ENCODE measurements at regions not wholly inside any gene's neighbourhood (a gene's known extent, or its start where the extent isn't known, plus 50 kb on each side); places are given as distances from the start of the nearest gene placed in this dataset.

DNA sequence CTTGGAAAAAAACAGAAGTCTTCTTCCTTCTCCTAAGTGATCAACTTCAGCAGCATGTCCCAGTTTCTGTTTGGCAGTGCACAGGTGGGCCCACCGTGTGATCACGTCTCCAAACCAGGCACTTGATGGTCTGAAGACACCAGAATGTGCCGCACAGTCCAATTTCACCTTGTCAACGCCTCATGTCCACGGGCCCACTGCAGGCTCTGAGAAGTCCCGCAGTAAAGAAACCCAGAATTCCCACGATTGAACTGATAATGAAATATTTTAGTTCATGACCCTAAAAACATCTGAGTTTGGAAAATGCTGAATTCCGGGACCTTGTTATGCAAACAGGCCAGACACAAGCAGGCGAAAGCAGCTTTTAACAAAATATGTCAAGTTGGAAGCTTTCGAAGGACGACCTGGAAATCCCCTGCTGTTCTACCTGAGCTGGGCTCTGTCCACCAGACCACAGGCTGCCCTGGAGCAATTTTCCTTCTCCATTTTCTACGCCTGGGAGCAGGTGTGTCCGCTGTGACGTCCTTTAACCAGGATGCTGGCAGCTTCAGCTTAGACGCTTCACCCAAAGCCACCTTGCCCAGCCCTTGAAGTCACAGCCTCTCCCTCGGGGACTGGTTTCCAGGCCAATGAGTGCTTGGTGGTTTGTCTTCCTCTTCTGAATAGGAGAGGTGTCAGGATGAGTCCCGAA lies 167.8 kb upstream of the IQSEC1 start:
- Mint-ChIP-seq H3K27ac (no peak overlapping the region), H3K9me3 (no peaks in the 10 kb centered on the region)
- CTCF ChIA-PET = no interaction called here

GRCh38 chr3:13239467-13239760 lies 166.2 kb upstream of the IQSEC1 start:
- H3K27ac Mint-ChIP-seq = no peak overlapping the region
- no peak for DNase-seq
- ChIA-PET POLR2A (no interaction called here), CTCF (no interaction called here)
- H3K4me1 Mint-ChIP-seq = peaks cover 19% of the 10 kb centered on the region
- H3K9me3 Mint-ChIP-seq = no peaks in the 10 kb centered on the region
- no peaks in the 10 kb centered on the region for H3K36me3 Mint-ChIP-seq (ENCODE audit: low read depth)
- H3K27me3 Mint-ChIP-seq = no peaks in the 10 kb centered on the region
- H3K4me3 Mint-ChIP-seq = no peak overlapping the region

More for the DNA sequence above, 167.8 kb upstream of the IQSEC1 start:
- POLR2A ChIA-PET = no interaction called here
- Mint-ChIP-seq H3K4me3 (no peak overlapping the region), H3K36me3 (ENCODE audit: low read depth) (no peaks in the 10 kb centered on the region), H3K4me1 (peaks cover 3% of the 10 kb centered on the region), H3K27me3 (no peaks in the 10 kb centered on the region)
- DNase-seq = no peak

GRCh38 chr3:13238687-13239466 lies 165.6 kb upstream of the IQSEC1 start:
- Mint-ChIP-seq H3K4me3 (no peak overlapping the region), H3K9me3 (no peaks in the 10 kb centered on the region), H3K27ac (no peak overlapping the region), H3K4me1 (peaks cover 25% of the 10 kb centered on the region), H3K36me3 (ENCODE audit: low read depth) (no peaks in the 10 kb centered on the region), H3K27me3 (no peaks in the 10 kb centered on the region)
- no peak for DNase-seq
- ChIA-PET POLR2A (no interaction called here), CTCF (interaction anchor here (1.4 kb wide), 1 partner anchor 10 kb away, joined by 5 read pairs; no protein-coding TSS in a partner anchor)

- Mint-ChIP-seq H3K4me3 (no peak overlapping the region), H3K4me1 (peaks cover 33% of the 10 kb centered on the region), H3K36me3 (ENCODE audit: low read depth) (no peaks in the 10 kb centered on the region), H3K9me3 (no peaks in the 10 kb centered on the region), H3K27ac (no peak overlapping the region), H3K27me3 (peaks cover 4% of the 10 kb centered on the region)
- ChIA-PET POLR2A (no interaction called here), CTCF (interaction anchor here (0.6 to 1.4 kb wide), 3 partner anchors 8 to 11 kb away, joined by 3 to 5 read pairs (median 5); no protein-coding TSS in a partner anchor)
- no peak for DNase-seq
Observed at GRCh38 chr3:13237776-13238490, 164.7 kb upstream of the IQSEC1 start.

DNA sequence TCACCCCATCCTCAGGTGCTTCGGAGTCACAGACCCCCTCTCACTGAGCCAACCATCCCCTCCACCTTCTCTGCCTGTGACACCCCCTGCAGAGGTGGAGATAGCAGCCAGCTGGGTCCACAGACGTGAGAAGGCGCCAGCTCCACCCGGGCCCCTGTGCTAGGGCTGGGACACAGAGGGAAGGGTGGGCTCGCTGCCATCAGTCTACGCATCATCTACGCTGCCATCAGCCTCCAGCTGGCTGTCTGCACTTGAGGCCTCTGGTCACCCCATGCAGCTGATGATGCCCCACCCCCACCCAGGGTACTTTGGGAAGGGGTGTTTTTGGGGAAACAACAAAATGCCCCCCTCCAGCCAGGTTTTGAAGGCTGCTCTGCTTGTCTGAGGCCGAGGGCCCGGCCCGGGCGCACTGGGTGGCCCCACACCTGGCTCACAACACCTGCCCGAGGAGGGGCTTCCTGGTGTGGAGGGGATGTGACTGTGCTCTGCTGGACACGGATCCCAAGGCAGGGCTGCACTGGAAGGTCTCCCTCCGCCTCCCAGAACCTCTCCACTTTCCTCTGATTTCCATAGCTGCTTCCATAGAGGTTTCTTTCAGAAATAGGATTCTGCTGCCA lies 163.4 kb upstream of the IQSEC1 start:
- Mint-ChIP-seq H3K4me1 (peaks cover 33% of the 10 kb centered on the region), H3K27ac (peak overlapping the region; percentile 62), H3K4me3 (no peak overlapping the region), H3K9me3 (no peaks in the 10 kb centered on the region), H3K36me3 (ENCODE audit: low read depth) (no peaks in the 10 kb centered on the region), H3K27me3 (peaks cover 10% of the 10 kb centered on the region)
- ChIA-PET CTCF (interaction anchor here (1.2 kb wide), 1 partner anchor 12 kb away, joined by 5 read pairs; no protein-coding TSS in a partner anchor), POLR2A (no interaction called here)
- DNase-seq = no peak

DNA sequence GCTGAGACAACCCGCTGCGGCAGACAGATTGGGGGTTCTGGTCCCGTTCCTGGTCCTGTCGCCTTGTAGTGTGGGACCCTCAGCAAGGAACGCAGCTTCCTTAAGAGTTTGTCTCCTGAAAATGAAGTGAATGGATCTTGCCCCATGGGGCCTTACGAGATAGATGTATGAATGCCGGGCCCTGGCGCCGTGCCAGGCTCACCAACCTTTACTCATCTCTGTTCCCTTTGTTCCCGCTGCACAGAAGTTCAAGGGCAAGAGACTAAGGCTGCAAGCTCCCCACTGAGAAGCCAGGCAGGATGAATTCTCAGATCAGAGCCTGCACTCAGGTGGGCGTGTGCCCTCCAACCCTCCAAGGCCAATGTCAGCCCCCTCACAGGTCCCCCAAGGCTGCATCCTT lies 162.7 kb upstream of the IQSEC1 start:
- no peak for DNase-seq
- peak overlapping the region; percentile 67 for H3K27ac Mint-ChIP-seq
- H3K4me3 Mint-ChIP-seq = no peak overlapping the region
- POLR2A ChIA-PET = no interaction called here
- no peaks in the 10 kb centered on the region for H3K36me3 Mint-ChIP-seq (ENCODE audit: low read depth)
- H3K9me3 Mint-ChIP-seq = no peaks in the 10 kb centered on the region
- peaks cover 33% of the 10 kb centered on the region for H3K4me1 Mint-ChIP-seq
- H3K27me3 Mint-ChIP-seq = peaks cover 16% of the 10 kb centered on the region
- CTCF ChIA-PET = no interaction called here

- no peaks in the 10 kb centered on the region for H3K36me3 Mint-ChIP-seq (ENCODE audit: low read depth)
- H3K4me3 Mint-ChIP-seq = peak overlapping the region; percentile 51
- DNase-seq = peak; percentile 51
- H3K27me3 Mint-ChIP-seq = peaks cover 20% of the 10 kb centered on the region
- peaks cover 33% of the 10 kb centered on the region for H3K4me1 Mint-ChIP-seq
- ChIA-PET POLR2A (no interaction called here), CTCF (no interaction called here)
- peak overlapping the region; percentile 67 for H3K27ac Mint-ChIP-seq
- H3K9me3 Mint-ChIP-seq = no peaks in the 10 kb centered on the region
Observed at GRCh38 chr3:13235079-13235478, 161.8 kb upstream of the IQSEC1 start.

DNA sequence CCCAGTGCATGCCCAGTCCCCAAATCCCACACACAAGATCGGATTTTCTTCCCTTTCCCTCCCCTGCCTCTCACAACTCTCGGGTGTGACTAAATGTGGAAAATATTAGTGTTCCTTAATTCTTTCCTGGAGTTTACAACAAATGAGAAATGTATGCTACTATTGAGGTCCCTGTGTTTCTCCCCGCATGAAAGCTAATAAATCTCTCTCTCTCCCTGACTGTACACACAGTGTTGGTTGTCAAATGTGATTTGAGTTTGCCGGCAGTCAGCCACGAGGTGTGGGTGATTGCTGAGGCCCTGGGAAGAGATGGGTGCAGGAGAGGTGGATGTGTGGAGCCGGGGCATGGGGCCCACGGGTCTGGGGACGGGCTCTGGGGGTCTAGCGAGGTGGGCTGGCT lies 161.4 kb upstream of the IQSEC1 start:
- H3K27ac Mint-ChIP-seq = peak overlapping the region; percentile 67
- DNase-seq = no peak
- peaks cover 33% of the 10 kb centered on the region for H3K4me1 Mint-ChIP-seq
- H3K9me3 Mint-ChIP-seq = no peaks in the 10 kb centered on the region
- H3K4me3 Mint-ChIP-seq = no peak overlapping the region
- ChIA-PET POLR2A (no interaction called here), CTCF (no interaction called here)
- peaks cover 22% of the 10 kb centered on the region for H3K27me3 Mint-ChIP-seq
- H3K36me3 Mint-ChIP-seq (ENCODE audit: low read depth) = no peaks in the 10 kb centered on the region

DNA sequence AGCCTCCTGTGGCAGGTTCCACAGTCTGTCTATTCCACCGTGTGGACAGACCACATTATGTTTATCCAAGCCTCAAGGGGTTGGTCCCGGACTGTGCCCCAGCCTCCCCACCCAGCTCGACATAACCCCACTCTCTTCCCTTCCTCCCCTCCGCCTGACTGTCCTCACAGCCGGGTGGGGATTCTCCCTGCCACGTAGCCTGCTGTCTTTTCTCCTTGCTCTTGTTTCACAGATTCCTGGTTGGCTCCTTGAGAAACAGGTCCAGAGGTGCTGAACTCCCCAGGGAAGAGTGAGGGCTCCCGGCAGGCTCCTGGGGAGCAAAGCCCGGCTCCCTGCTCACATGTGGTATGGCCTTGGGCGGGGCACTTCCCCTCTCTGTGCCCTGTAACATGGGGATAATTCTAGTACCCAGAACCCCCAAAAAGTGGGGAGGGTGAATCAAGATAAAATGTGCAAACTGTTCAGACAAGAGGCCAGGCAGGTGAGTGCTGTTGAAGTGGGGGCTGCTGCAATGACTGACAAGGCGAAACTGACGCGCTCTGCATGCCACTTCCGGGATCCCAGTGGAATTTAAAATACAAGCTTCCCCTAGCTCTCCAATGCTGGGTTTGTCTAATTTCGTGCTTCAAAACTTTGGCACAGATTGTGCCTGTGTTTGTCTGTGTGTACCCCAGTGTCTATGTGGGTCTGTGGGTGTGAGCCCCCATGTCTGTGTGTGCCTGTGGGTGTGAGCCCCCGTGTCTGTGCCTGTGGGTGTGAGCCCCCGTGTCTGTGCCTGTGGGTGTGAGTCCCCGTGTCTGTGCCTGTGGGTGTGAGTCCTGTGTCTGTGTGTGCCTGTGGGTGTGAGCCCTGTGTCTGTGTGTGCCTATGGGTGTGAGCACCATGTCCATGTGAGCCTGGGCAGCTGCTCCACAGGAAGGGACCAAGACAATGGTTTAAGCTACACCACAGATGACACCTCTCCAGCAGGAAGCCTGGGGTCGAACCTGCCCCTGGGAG lies 160.6 kb upstream of the IQSEC1 start:
- H3K4me3 Mint-ChIP-seq = peak overlapping the region; percentile 49
- H3K27me3 Mint-ChIP-seq = peaks cover 22% of the 10 kb centered on the region
- no peaks in the 10 kb centered on the region for H3K36me3 Mint-ChIP-seq (ENCODE audit: low read depth)
- ChIA-PET CTCF (no interaction called here), POLR2A (no interaction called here)
- peak overlapping the region; percentile 67 for H3K27ac Mint-ChIP-seq
- peak; percentile 27 for DNase-seq
- no peaks in the 10 kb centered on the region for H3K9me3 Mint-ChIP-seq
- peaks cover 33% of the 10 kb centered on the region for H3K4me1 Mint-ChIP-seq

GRCh38 chr3:13231781-13232666 lies 158.8 kb upstream of the IQSEC1 start:
- Mint-ChIP-seq H3K4me1 (peaks cover 33% of the 10 kb centered on the region), H3K4me3 (no peak overlapping the region), H3K9me3 (no peaks in the 10 kb centered on the region), H3K36me3 (ENCODE audit: low read depth) (no peaks in the 10 kb centered on the region), H3K27ac (no peak overlapping the region), H3K27me3 (peaks cover 22% of the 10 kb centered on the region)
- CTCF ChIA-PET = no interaction called here
- POLR2A ChIA-PET = no interaction called here
- no peak for DNase-seq

GRCh38 chr3:13229273-13229949 lies 156.2 kb upstream of the IQSEC1 start:
- peak; percentile 29 for DNase-seq
- peaks cover 22% of the 10 kb centered on the region for H3K27me3 Mint-ChIP-seq
- POLR2A ChIA-PET = no interaction called here
- H3K4me3 Mint-ChIP-seq = no peak overlapping the region
- H3K4me1 Mint-ChIP-seq = peaks cover 13% of the 10 kb centered on the region
- no peaks in the 10 kb centered on the region for H3K9me3 Mint-ChIP-seq
- no peaks in the 10 kb centered on the region for H3K36me3 Mint-ChIP-seq (ENCODE audit: low read depth)
- CTCF ChIA-PET = interaction anchor here (1.2 to 2.0 kb wide), 3 partner anchors 9 to 234 kb away, joined by 3 to 5 read pairs (median 3); no protein-coding TSS in a partner anchor
- H3K27ac Mint-ChIP-seq = no peak overlapping the region

All from activated CD4-positive, alpha-beta T cell treated with anti-CD3 and anti-CD28 coated beads, Interleukin-2, amount 10 ng/mL, durations not matched to agents 7 days and 5 days (primary cell).